Stimulated activated naive CD8-positive, alpha-beta T cell treated with anti-CD3 and anti-CD28 coated beads, Interleukin-15, Interleukin-2, amounts not matched to agents 100 U/mL and 50 U/mL, for 24 hours (primary cell): ENCODE measurements at regions not wholly inside any gene's neighbourhood (a gene's known extent, or its start where the extent isn't known, plus 50 kb on each side); places are given as distances from the start of the nearest gene placed in this dataset.
"Not testable (repeated sequence)": the region's sequence is repeated elsewhere in the genome, so short reads cannot be mapped to it uniquely, and the experiment has no call there.

Source experiments
- ATAC-seq: fragments of 150-1000 bp; cut with Tn5 transposase; one replicate; pipeline ENCODE4 v1.10.0; 2021
- DNase-seq: peaks from one replicate; pipeline ENCODE4 v3.0.0; 2021

GRCh38 chr1:29767769-29768425 lies 531.6 kb downstream of the PTPRU start:
- no peak for ATAC-seq

GRCh38 chr1:29767088-29767685 lies 530.9 kb downstream of the PTPRU start:
- ATAC-seq = no peak

More at GRCh38 chr1:29767769-29768425, 531.6 kb downstream of the PTPRU start:
- DNase-seq = no peak

GRCh38 chr1:29762635-29763034 lies 526.3 kb downstream of the PTPRU start:
- no peak for DNase-seq

More at GRCh38 chr1:29767088-29767685, 530.9 kb downstream of the PTPRU start:
- no peak for DNase-seq

GRCh38 chr1:29761159-29761928 lies 525.0 kb downstream of the PTPRU start:
- DNase-seq (no peak), ATAC-seq (no peak)

More at GRCh38 chr1:29762635-29763034, 526.3 kb downstream of the PTPRU start:
- no peak for ATAC-seq

GRCh38 chr1:29760067-29760564 lies 523.8 kb downstream of the PTPRU start:
- no peak for ATAC-seq
- no peak for DNase-seq

GRCh38 chr1:29758781-29759499 lies 522.6 kb downstream of the PTPRU start:
- DNase-seq = no peak
- no peak for ATAC-seq

GRCh38 chr1:29757866-29758780 lies 521.8 kb downstream of the PTPRU start:
- DNase-seq (no peak), ATAC-seq (no peak)

- ATAC-seq = no peak
- no peak for DNase-seq
These were observed 520.8 kb downstream of the PTPRU start for GRCh38 chr1:29756901-29757725.

- no peak for DNase-seq
- no peak for ATAC-seq
These were observed 520.2 kb downstream of the PTPRU start for GRCh38 chr1:29756498-29756897.

GRCh38 chr1:29756085-29756484 lies 519.8 kb downstream of the PTPRU start:
- no peak for ATAC-seq
- no peak for DNase-seq

GRCh38 chr1:29755412-29756015 lies 519.2 kb downstream of the PTPRU start:
- not testable (repeated sequence) for ATAC-seq, DNase-seq

GRCh38 chr1:29754573-29755375 lies 518.5 kb downstream of the PTPRU start:
- DNase-seq (no peak), ATAC-seq (no peak)

- ATAC-seq = no peak
- no peak for DNase-seq
These were observed 517.6 kb downstream of the PTPRU start for GRCh38 chr1:29753771-29754572.

GRCh38 chr1:29753244-29753643 lies 516.9 kb downstream of the PTPRU start:
- DNase-seq (no peak), ATAC-seq (no peak)

- no peak for DNase-seq
- no peak for ATAC-seq
These were observed 515.8 kb downstream of the PTPRU start for GRCh38 chr1:29752141-29752540.

GRCh38 chr1:29749024-29749945 lies 513.0 kb downstream of the PTPRU start:
- no peak for ATAC-seq
- no peak for DNase-seq

GRCh38 chr1:29747196-29747595 lies 510.9 kb downstream of the PTPRU start:
- DNase-seq (no peak), ATAC-seq (no peak)
